Sciatic nerve (tissue), 2 donors: ENCODE measurements at regions not wholly inside any gene's neighbourhood (a gene's known extent, or its start where the extent isn't known, plus 50 kb on each side); places are given as distances from the start of the nearest gene placed in this dataset.
"Not testable (repeated sequence)": the region's sequence is repeated elsewhere in the genome, so short reads cannot be mapped to it uniquely, and the experiment has no call there.

Source experiments
- ATAC-seq: fragments of 200-7000 bp; cut with Tn5 transposase; one replicate; pipeline ENCODE4 v1.9.1; 2020; ENCODE audit warnings: mild to moderate bottlenecking, moderate library complexity
- DNase-seq: peaks from one replicate; pipeline ENCODE4 v3.0.0-alpha.2; 2020; ENCODE audit warnings: low spot score
- intact Hi-C: fragments of 100-400 bp; cut with DNase I; formaldehyde crosslinking; loops from one replicate; pipeline ENCODE4 v1.14.2; 2022
- donor health status: DM: no; HTN: no; CAD: no.
- donor health status: DM: no; HTN: no; CAD: no.

DNA sequence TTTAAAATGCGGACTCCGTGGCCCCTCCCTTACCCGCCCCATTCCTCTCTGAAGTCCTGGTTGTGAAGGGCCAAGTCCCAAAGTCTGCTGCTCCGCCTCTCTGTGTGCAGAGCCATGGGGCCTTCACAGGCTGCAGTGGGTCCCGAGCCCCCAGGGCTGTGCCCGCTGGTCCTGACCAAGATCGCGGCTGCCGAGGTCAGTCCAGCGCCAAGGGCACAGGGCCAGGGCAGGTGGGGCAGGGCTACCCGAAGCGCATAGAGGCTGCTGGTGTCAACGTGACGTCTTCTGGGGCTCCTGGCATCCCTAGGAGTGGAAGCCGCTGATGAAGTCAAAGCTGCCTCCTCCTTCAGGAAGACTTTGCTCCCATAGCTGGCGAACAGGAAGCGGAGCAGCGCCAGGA, 858.8 kb downstream of the TUBA3C start:
- intact Hi-C loops, ATAC-seq: not testable (repeated sequence)

DNA sequence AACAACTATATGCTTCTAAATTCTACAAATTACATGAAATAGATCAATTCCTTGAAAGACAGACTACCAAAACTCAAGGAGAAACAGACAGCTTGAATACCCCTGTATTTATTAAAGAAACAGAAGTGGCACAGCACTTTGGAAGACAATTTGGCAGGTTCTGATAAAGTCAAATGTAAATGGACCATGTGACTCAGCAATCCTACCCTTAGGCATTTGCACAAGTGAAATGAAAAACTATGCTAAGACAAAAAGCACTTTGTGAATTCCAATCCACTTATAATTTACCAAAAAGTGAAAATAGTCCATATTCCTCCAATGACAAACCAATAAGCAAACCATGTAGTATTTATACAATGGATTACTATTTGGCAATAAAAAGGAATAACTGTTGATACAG, 862.0 kb downstream of the TUBA3C start:
- ATAC-seq, DNase-seq, intact Hi-C loops: not testable (repeated sequence)

More for the DNA sequence above, 858.8 kb downstream of the TUBA3C start:
- DNase-seq, result not testable (repeated sequence)

DNA sequence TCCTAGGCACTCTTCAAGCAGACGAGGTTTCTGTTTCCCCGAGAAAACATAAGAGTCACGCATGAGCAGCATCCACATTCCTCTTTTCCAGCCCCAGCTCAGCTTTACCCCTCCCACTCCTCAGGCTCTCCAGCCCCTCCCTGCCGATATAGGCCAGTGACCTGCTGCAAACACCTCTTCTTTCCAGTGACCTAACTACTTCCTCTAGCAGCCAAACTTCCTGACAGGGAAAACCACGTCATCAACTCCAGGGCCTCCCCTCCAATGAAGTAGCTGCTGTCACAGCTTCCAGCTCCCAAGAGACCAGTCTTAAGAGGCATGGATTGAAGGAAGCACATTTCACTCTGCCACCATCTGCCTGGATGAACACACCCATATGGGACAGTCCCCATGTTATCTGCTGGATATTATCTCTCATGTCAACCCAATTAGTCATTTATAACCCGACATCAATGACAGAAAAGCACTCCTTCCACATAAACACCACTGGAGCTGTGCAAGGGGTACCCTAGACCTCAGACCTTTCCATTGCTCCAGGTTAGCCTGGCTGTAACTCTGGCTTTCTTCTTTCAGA, 878.3 kb downstream of the TUBA3C start:
- ATAC-seq, DNase-seq, intact Hi-C loops: not testable (repeated sequence)

DNA sequence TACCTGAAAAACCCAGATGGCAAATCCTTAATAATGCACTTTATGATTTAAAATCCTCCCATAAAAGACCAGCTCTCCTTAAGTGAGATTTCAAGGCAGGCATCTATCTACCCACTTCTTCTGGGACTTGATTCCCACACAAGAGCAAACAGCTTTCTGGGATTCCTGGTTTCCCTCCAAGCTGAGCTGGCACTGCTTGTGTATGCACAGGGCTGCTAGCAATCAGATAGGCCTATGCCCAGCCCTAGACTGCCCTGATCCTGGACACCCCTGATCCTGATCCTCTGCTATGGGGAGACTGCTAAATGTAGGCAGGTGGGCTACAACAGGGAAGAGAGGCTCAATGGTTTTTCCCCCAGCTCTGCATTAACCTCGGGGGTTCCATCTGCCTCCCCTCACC, 880.7 kb downstream of the TUBA3C start:
- ATAC-seq, DNase-seq, intact Hi-C loops: not testable (repeated sequence)

DNA sequence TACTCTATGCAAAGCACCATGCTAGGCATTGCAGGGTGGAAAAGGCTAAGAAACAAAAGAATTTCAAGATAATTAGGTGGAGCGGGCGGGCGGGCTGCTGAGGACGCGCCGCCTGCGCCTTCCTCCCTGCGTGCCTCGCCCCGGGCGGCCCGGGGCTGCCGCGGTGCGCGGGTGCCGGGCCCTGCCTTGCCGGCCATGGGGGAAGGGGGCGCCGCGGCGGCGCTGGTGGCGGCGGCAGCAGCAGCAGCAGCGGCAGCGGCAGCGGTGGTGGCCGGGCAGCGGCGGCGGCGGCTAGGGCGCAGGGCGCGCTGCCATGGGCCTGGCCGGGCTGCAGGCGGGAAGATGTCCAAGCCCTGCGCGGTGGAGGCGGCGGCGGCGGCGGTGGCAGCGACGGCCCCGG, 884.3 kb downstream of the TUBA3C start:
- intact Hi-C loops, DNase-seq, ATAC-seq: not testable (repeated sequence)

DNA sequence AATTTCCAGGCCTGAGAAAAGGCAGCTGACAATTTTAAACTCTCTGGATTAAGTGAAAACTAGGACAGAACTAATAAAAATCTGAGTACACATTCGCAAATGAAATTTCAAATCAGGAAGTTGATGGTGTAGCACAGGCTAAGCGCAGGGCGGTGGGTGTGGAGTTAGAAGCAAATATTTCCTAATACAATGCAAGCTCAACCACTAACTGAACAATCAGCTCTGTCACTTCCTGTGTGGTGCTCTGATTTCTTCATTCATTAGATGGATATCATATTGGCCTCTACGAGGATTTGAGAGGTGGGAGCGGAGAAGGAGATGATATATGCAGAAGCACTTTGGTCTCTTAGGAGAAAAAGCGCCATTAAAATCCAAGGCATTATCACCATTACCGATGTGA, 885.0 kb downstream of the TUBA3C start:
- ATAC-seq, DNase-seq, intact Hi-C loops: not testable (repeated sequence)

DNA sequence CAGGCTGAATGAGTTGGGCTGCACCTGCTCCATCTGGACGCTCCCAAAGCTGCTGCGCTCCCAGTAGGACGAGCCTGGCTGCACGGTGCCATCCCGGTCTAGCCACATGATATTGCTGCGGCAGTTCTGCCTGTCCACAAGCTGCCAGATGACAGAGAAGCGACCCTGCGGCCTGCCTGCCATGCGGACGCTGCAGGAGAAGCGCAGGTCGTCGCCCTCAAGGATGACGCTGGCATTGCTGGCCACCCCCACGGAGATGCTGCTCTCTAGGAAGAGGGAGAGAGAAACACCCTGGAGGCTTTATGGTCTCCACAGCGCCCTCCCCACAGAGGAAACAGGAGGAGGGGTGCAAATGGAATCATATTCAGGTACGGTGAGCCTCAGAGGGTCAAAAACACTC, 887.3 kb downstream of the TUBA3C start:
- ATAC-seq, DNase-seq, intact Hi-C loops: not testable (repeated sequence)

DNA sequence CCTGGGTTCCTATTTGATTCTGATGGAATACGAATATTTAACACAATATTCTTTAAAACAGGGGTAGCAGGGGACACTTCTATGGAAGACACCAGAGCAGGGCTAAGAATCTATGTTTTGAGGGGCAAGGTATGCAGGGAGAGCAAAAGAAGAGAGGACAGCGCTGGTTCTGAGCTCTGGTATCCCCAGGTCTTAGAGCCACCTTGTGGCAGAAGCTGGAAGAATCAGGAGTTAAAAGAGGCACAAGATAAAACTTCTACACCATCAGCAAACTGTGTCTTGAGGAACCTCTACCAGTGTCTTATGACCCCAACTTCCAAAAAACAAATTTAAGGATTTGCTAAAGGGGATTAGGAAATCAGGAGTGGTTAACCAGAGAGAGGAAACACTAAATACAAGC, 894.8 kb downstream of the TUBA3C start:
- intact Hi-C loops, DNase-seq, ATAC-seq: not testable (repeated sequence)

DNA sequence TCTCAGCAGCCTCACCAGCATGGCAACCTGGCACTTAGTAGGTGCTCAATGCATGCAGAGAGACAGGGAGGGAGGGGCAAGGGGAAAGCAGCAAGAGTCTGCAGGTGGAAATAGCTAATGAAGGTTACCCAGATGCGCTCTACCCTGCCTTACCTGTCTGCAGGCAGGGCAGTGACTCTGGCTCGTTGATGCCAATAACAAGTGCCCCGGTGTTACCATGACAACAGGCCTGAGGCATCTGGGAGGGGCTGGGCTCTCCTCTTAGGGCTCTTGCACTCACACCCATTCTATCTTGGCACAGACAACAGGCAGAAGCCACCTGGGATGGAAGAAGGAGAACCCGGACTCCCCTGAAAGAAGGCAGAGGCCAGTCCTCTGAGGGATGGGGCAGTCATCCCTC, 896.0 kb downstream of the TUBA3C start:
- ATAC-seq, intact Hi-C loops, DNase-seq: not testable (repeated sequence)

DNA sequence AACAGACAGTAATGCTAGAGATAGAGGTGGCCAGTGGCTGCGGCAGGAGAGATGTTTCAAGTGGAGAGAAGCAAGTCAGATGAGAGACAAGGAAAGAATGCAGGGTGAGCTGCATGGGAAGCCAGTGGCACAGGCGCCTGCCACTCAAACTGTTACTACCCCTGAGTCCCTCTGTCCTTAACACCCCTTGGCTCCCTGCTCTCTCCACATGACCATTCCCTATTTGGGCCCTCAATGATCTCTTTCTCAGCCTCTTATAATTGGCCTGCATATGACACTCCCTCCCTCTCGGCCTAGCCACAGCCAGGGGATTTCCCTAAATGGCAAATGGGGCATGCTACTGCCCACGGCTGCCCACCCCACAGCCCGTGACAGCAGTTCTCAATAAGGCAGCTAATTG, 897.6 kb downstream of the TUBA3C start:
- intact Hi-C loops, ATAC-seq, DNase-seq: not testable (repeated sequence)

DNA sequence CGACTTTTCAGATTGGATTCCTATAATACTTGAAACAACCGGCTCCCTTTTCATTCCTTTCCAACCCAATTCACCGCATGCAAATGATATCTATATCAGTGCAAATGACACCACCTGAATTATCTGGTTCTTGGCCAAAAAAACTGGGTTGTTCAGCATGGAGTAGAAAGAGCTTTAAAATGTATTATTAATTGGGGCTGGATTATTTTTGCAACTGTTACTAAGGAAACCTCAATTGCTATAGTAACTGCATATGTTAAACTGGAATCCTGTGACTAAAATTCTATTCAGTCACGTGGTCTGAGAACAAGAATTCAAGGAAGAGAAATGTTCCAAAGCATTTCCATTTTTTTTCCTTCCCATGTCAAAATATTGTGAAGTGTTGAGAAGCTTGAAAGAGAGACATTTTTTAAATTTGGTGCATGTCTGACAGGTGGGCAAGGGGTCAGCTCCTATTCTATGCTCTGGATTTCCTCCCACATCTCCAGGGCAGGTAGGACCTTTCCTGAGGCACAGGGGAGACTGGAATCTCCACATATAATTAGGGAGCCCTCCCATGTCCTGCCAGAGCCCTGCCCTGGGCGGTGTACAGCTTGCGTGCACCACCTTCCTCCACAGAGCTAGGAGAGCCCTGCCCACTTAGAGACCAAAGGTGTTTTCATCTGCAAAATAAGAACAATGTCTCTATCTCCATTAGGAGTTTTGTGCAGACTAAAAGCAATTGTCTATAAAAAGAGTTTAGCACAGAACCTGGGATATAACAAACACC, 899.6 kb downstream of the TUBA3C start:
- intact Hi-C loops, DNase-seq, ATAC-seq: not testable (repeated sequence)

DNA sequence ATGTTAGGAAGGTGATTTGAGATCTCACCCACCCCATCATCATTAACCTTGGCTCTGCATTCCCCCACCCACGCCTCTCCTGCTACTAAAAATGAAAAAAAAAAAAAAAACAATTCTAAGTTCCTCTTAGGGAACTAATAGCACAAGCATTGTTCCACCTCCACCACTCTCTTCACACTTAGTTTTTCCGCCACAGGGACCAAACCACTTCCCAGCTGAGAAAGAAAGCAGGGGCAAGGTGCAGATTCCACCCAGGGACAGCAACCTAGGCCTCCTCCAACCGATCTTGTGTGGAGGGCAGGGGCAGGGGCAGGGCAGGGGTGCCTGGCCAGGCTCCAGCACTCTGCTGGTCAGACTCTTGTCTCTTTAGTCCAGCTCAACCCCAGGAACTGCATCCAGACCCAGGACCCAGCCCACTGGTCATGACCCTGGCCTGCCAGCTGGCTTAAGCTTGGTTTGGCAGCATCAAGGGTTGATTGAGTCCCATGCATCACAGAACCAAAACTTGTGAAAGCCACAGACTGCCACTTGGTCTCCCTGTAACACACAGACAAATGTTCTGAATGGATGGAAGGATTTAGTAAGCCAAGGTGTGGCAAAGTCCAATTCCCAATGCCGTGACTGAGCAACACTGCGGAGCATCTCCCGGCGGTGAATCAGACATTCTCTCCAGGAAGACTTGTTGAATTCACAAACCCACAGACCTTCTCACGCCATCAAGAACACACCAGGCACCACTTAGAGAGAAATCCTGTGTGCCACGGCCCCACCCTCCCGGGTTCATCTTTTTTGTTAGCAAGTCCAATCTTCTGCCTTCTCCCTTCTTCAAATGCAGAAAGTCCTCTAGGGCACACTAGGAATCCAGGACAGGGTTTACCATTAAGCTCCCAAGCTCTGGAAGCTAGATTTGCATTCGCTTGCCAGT, 900.5 kb downstream of the TUBA3C start:
- intact Hi-C loops, DNase-seq, ATAC-seq: not testable (repeated sequence)

DNA sequence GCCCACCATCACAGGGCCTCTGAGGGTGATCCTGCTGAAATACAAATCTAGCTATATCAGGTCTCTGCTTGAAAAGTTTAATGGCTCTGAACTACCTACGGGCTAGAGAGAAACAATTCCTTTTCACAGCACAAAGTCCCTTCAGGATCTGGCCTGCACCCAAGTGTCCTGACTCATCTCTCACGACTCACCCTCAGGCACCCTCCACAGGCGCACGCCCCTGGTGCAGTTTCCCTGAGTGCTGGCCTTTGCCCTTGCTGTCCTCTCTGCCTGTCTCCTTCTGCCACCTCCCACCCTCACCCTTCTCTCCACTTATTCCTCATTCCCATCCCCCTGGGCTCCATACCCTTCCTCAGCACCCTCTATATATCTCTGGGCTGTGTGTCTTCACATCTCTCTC, 901.7 kb downstream of the TUBA3C start:
- ATAC-seq, intact Hi-C loops, DNase-seq: not testable (repeated sequence)

DNA sequence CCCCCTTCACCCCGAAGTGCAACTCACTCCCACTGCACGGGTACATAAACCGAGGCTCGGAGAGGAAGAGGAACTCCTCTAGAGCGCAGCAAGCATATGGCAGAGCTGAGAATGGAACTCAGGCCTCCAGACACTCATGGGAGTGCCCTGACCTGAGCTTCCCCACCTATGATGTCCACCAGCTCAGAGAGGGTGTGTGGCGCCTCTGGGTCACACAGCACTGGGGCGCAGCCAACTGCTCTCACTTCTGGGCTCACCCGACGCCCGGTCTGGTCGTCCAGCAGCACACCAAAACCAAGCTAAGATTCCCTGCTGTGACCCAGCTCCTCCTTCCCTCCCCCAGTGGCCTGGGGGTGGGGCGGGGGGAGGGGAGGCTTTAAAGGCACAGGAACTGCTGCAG, 904.3 kb downstream of the TUBA3C start:
- DNase-seq, intact Hi-C loops, ATAC-seq: not testable (repeated sequence)

DNA sequence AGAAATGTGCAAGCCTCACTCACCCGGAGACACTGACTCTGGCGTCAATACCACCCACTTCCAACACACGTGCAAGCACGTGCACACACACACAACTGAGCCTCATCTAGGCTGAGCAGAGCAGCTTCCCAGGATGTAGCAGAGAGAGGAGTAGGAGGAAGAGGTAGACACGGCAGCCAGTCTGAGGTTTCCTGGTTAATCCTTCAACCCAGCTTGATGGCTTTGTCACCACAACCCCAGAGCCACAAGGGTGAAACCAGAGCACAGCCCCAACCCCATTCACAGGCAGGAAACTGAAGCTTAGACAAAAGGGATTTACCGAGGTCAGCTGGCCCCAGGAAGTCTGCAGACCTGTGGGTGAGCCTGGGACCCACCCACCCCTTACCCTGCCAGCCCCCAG, 905.3 kb downstream of the TUBA3C start:
- ATAC-seq, intact Hi-C loops, DNase-seq: not testable (repeated sequence)

DNA sequence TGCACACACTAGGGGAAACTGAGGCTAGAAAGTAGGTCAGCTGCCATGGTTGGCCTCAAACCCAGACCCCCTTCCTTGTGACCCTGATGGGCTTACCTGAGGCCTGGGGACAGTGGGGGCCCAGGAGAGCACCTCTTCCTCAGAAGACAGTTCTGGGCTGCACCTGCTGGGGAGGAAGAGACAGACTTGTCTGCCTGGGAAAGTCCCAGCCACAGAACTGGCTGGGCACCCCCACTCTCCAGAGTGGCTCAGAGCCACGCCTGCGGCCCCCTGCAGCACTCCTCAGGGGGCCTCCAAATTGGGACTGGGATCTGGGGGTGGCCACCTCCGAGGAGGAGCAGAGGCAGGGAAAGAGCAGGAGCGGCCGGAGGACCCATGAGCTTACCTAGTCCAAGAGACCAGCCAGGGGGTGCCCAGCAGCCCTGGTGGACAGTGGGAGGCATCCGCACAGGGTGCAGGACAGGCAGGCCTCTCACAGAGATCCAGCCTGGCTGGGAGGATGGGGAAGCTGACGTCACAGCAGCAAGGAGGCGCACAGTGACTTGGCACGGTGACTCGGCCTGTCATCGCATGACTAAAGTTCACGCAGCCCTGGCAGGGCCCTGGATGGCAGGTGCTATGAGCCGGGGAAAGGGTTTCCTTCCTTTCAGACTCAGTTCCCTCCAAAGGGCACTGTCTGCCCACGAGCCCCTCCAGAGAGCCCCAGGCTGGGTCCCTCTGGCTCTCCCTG, 907.7 kb downstream of the TUBA3C start:
- DNase-seq, intact Hi-C loops: not testable (repeated sequence)
- peak; percentile 35 for ATAC-seq

DNA sequence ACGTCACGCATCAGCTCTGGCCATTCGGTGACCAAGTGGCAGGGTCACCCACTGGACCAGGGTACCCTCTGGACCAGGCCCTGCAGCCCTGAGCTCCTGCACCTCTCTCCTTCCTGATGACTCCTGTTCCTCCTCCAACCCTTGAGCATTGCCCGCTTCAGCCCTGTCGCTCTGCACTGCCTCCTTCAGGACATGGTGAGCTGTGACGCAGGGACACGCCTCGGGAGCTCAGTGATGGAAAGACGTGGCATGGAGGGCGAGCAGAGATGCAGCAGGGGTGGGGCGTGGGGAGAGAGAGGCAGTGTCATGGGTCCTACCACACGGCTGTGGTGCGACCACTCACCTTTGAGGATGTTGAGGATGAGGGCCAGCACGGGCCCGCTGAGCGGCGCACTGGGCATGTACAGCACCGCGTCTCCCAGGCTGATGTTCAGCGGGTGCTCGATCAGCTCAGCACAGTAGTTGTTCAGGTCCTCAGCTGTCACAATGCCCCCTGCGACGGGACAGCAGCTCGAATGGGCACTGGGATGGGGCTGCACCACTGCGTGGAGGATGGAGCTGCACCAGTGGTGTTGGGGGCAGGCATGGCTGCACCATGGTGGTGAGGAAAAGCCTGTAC, 922.7 kb downstream of the TUBA3C start:
- intact Hi-C loops, result not testable (repeated sequence)

DNA sequence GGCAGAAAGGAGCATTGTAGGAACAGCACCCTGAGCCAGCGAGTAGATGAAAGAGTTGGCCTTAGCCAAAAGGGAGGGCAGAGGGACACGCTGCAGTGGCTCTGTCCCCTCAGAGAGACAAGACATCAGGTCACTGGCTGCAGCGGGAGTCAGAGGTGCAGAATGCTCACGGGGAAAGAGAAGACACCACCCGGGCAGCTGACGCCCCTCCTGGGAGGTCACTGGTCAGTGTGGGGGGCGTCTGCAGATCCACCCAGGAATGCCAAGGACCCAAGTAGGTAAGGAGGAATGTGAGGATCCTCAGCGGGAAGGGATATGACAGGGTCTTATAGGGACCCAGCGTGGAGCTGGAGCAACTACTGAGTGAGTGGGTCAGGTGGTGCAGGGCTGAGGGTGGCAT, 923.9 kb downstream of the TUBA3C start:
- intact Hi-C loops, DNase-seq, ATAC-seq: not testable (repeated sequence)

More for the DNA sequence above, 922.7 kb downstream of the TUBA3C start:
- DNase-seq, ATAC-seq: not testable (repeated sequence)
